Parathyroid adenoma (tissue), 2 donors: ENCODE measurements at regions not wholly inside any gene's neighbourhood (a gene's known extent, or its start where the extent isn't known, plus 50 kb on each side); places are given as distances from the start of the nearest gene placed in this dataset.

ENCODE experiments used
- H2AFZ ChIP-seq: fragments of 300-600 bp; sonication (generic); one replicate; pipeline ENCODE4 v1.7.0; 2017; ENCODE audit warnings: antibody characterized with exemption, mild to moderate bottlenecking
- H3K27ac ChIP-seq: fragments of 300-600 bp; sonication (generic); one replicate; pipeline ENCODE4 v1.7.0; 2017
- H3K27me3 ChIP-seq: fragments of 300-600 bp; sonication (generic); one replicate; pipeline ENCODE4 v1.7.0; 2017; ENCODE audit warnings: low read length; ENCODE audit not compliant: control insufficient read depth, insufficient read depth
- H3K36me3 ChIP-seq: fragments of 300-600 bp; sonication (generic); one replicate; pipeline ENCODE4 v1.7.0; 2017; ENCODE audit warnings: low read length; ENCODE audit not compliant: control insufficient read depth, insufficient read depth
- H3K4me1 ChIP-seq: fragments of 300-600 bp; sonication (generic); one replicate; pipeline ENCODE4 v1.7.0; 2017; ENCODE audit warnings: control low read depth
- H3K4me2 ChIP-seq: fragments of 300-600 bp; sonication (generic); one replicate; pipeline ENCODE4 v1.7.0; 2017; ENCODE audit warnings: low read length
- H3K4me3 ChIP-seq: fragments of 300-600 bp; sonication (generic); one replicate; pipeline ENCODE4 v1.7.0; 2017; ENCODE audit warnings: low read depth, low read length
- H3K79me2 ChIP-seq: fragments of 300-600 bp; sonication (generic); one replicate; pipeline ENCODE4 v1.7.0; 2017; ENCODE audit warnings: control low read depth
- H3K9ac ChIP-seq: fragments of 300-600 bp; sonication (generic); one replicate; pipeline ENCODE4 v1.7.0; 2017; ENCODE audit warnings: mild to moderate bottlenecking
- H3K9me3 ChIP-seq: fragments of 300-600 bp; sonication (generic); one replicate; pipeline ENCODE4 v1.7.0; 2017; ENCODE audit warnings: low read length; ENCODE audit not compliant: control insufficient read depth
- TF ChIP-seq, protein P1 (sequence below): fragments of 300-600 bp; sonication (generic); IDR thresholded peaks from one replicate; pipeline ENCODE4 v1.7.0; 2017; ENCODE audit warnings: antibody characterized with exemption, mild to moderate bottlenecking
- donor health status: primary hyperparathyroidism.

DNA sequence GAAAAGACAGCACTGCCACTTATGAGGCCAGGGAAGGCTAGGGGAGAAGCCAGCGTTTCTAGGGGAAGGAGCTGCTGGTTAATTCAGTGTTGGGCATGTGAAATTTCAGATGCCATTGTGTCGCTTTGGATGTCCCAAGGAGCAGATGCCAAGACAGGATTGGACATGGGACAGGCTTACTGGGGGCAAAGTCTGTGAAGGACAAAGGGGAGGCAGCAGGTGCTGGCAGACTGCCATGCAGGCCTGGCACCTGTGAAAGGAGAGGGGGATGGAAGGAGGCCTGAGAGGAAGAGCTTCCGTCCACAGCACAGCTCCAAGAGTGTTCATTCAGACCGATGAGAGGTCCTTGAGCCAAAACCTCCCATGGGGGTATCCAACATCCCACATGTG is 255.5 kb upstream of the RPL38 start:
- Histone ChIP-seq H3K4me2 (no peak overlapping the region), H3K79me2 (no peaks in the 10 kb centered on the region), H2AFZ (no peak overlapping the region), H3K4me1 (peaks cover 3% of the 10 kb centered on the region), H3K36me3 (no peaks in the 10 kb centered on the region), H3K9me3 (no peaks in the 10 kb centered on the region), H3K4me3 (no peak overlapping the region), H3K27ac (no peak overlapping the region), H3K9ac (no peak overlapping the region), H3K27me3 (peaks cover 8% of the 10 kb centered on the region)
- TF ChIP-seq, protein P1, sequence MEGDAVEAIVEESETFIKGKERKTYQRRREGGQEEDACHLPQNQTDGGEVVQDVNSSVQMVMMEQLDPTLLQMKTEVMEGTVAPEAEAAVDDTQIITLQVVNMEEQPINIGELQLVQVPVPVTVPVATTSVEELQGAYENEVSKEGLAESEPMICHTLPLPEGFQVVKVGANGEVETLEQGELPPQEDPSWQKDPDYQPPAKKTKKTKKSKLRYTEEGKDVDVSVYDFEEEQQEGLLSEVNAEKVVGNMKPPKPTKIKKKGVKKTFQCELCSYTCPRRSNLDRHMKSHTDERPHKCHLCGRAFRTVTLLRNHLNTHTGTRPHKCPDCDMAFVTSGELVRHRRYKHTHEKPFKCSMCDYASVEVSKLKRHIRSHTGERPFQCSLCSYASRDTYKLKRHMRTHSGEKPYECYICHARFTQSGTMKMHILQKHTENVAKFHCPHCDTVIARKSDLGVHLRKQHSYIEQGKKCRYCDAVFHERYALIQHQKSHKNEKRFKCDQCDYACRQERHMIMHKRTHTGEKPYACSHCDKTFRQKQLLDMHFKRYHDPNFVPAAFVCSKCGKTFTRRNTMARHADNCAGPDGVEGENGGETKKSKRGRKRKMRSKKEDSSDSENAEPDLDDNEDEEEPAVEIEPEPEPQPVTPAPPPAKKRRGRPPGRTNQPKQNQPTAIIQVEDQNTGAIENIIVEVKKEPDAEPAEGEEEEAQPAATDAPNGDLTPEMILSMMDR, result no peak

DNA sequence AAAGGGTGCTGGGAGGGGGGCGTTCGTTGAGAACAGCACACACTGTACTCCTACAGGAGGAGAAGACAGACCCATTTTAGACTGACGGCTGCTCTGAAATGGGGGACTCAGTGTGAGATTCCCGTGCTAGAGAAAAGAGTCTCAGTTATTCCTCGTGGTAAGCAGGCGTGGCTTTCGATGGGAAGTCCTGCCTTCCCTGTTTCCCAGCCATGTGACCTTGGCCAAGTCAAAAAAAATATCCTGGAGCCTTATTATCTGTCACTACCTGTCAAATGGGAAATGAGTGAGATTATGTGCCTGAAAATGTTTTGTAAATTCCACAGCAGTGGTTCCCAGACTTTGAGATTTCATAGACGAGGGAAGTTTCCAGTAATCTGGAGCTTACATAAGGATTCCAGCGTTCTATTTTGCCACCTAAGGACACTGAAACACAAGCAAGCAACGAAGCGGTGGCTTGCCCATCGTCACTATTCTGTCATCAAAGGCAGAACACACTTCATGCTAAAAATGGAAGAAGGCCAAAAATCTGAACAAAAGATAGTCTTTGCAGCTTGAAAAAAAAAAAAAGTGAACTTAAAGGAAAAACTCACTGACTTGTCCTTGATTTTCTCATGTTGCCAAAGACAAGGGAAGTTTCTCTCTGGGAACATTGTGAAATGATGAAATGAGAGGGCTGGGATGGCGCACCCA is 253.4 kb upstream of the RPL38 start:
- Histone ChIP-seq H3K4me2 (no peak overlapping the region), H3K9ac (no peak overlapping the region), H2AFZ (no peak overlapping the region), H3K27ac (no peak overlapping the region), H3K4me3 (no peak overlapping the region), H3K9me3 (no peaks in the 10 kb centered on the region), H3K4me1 (peaks cover 3% of the 10 kb centered on the region), H3K27me3 (peaks cover 8% of the 10 kb centered on the region), H3K36me3 (no peaks in the 10 kb centered on the region), H3K79me2 (no peaks in the 10 kb centered on the region)
- TF ChIP-seq, protein P1, result no peak

DNA sequence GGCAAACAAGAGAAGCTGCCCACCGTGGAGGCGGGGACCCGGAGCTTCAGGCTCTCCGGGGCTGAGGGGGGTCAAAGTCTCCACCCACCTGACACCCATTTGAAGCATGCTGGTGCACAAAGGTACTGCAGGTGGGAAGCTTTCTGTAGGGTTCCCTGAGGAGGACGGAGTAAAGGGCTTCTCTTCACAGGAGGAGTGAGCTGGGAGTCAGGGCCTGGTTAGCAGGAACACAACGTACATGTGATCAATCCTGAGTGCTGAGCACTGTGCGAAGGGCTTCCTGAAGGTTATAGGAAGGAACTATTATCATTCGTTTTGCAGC is 252.9 kb upstream of the RPL38 start:
- Histone ChIP-seq H3K4me2 (no peak overlapping the region), H2AFZ (no peak overlapping the region), H3K9ac (no peak overlapping the region), H3K27ac (no peak overlapping the region), H3K27me3 (peaks cover 8% of the 10 kb centered on the region), H3K9me3 (no peaks in the 10 kb centered on the region), H3K79me2 (no peaks in the 10 kb centered on the region), H3K4me1 (peaks cover 3% of the 10 kb centered on the region), H3K36me3 (no peaks in the 10 kb centered on the region), H3K4me3 (no peak overlapping the region)
- TF ChIP-seq, protein P1, result no peak

DNA sequence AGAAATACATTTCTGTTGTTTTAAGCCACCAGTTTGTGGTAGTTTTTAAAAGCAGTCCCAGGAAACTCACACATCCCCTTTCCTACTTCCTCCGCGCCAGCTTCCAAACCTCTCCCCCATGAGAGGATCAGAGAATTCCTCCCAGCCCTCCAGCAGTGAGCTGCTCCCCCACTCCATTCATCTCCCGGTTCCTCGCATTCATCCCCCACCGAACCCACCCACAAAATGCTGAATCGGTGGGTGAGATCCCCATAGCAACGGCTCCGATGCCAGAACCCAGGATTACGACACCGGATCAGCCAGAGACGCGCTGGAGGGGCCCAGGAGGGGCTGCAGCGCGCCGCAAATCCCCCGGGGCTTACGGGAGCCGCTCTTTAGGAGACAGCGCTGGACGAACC is 251.4 kb upstream of the RPL38 start:
- Histone ChIP-seq H3K4me3 (no peak overlapping the region), H3K27ac (no peak overlapping the region), H3K9me3 (no peaks in the 10 kb centered on the region), H3K4me1 (peaks cover 3% of the 10 kb centered on the region), H2AFZ (peak overlapping the region; percentile 75), H3K27me3 (peaks cover 8% of the 10 kb centered on the region), H3K79me2 (no peaks in the 10 kb centered on the region), H3K9ac (no peak overlapping the region), H3K4me2 (peak overlapping the region; percentile 56), H3K36me3 (no peaks in the 10 kb centered on the region)
- TF ChIP-seq, protein P1, result no peak

DNA sequence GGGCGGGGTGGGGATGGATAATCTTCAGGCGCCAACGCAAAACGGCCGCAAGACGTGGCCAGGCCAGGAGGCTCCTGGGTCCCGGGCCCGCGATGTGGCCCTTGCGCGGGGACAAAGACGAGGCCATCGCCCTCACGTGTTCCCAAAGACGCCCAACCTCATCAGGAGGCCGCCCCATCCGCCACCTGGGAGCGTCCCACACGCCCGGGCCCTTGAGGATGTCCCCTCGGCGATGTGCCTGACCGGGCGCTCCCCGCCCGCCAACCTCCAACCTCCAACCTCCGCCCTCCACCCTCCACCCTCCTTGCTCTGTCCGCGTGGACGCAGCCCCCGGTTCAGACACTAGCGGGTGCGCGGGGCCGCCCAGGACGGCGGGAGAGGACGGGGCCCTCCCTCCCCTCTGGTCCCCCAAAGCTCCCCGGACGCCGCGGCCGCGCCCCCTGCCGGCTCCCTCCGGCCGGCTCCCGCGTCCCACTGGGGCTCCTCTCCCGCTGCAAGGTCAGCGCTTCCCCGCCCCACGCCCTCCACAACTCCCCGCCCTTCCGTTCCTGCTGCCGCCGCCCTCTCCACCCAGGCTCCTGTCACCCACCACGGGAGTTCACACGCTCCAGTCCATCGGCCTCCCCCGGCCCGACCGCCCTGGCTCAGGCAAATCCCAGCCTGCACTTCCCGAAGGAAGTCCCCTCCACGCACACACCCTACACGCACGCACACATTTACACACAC is 250.8 kb upstream of the RPL38 start:
- TF ChIP-seq, protein P1, result peak; percentile 25
- Histone ChIP-seq H3K27ac (no peak overlapping the region), H3K4me1 (peaks cover 3% of the 10 kb centered on the region), H3K27me3 (peaks cover 8% of the 10 kb centered on the region), H3K4me2 (peak overlapping the region; percentile 56), H3K9me3 (no peaks in the 10 kb centered on the region), H3K9ac (no peak overlapping the region), H2AFZ (peak overlapping the region; percentile 75), H3K36me3 (no peaks in the 10 kb centered on the region), H3K4me3 (peak overlapping the region; percentile 20), H3K79me2 (no peaks in the 10 kb centered on the region)
